NCI-H128 (cell line): ENCODE measurements at regions not wholly inside any gene's neighbourhood (a gene's known extent, or its start where the extent isn't known, plus 50 kb on each side); places are given as distances from the start of the nearest gene placed in this dataset.

ENCODE experiments used
- DNase-seq: peaks from one replicate; lab custom pipeline; 2025; ENCODE audit not compliant: unreplicated experiment; lab: John Stamatoyannopoulos, UW

DNA sequence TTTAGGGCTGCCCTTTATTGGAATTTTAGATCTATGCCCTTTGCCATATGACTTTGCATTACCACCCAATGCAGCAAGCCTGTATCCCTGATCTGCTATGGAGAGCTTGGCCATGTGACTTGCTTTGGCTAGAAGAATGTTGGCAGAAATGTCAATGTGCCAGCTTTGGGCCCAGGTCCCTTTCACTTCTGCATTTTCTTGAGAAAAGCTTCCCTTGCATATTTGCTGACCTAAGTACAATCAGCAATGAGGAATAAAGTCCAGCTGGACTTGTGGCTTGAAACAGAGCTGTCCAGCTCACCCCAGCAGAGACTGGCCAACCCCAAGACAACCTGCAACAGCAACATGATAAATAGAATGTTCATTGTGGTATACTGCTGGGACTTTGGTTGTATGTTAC is 135.9 kb downstream of the PAH start:
- no peak for DNase-seq

DNA sequence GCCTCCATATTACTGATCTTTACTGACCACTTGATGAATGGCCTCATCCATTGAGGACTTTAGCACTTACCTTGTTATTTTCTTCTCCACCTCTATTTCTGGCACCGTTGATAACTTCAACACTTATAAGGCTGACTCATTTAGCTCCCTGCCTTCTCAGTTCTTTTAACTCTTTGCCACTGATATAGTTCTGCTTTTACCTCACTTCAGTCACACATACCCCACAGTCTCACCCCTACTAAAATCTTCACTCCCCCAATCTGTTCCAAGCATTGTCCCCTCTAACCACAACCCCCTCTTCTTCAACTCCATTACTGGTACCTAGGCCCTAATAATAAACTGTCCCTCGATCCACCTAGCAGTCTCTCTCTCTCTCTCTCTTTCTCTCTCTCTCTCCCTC is 141.0 kb downstream of the PAH start:
- no peak for DNase-seq

DNA sequence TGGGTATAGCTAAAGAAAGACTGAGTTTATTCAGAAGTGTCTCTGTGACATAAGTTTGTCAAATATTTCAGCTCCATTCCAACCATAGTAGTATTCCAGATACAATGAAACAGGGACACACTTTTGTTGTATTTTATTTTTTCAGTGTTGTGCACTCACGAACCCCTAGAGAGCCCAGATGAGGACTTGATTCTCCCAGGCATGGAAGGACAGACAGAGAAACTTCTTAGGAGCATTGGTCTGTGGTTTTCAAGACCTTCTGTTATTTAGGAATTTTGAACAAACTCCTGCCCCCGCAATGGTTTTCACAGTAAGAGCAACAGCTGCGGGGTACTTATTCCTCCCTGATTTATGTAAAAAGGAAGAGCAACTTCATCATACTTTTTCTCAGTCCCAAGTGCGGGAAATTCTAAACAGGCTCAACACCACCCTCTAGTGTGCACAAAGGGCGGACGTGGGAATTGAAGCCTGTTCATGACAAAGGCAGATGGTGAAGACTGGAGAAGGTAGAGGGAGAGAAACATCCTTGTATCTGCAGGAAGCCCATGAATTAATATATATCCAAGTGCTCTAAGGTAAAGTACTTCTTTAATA is 147.6 kb downstream of the PAH start:
- peak; percentile 2 for DNase-seq

DNA sequence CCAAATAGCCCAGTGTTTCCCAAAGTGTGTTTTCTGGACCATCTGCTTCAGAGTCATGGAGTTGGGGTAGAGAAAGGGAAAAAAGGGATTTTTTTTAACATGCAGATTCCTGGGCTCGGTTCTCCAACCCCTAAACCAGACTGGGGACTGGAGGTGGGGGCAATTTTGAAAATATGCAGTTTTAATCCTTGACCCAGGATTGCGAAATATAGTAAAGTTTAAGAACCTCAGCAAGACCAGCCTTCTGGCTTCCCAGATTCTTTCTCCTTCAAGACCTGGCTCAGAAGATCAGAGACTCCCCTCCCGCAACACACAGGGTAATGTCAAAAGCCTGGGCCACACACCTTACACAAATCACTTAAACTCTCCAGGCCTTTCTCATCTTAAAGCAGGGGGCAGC is 150.1 kb downstream of the PAH start:
- DNase-seq = no peak

DNA sequence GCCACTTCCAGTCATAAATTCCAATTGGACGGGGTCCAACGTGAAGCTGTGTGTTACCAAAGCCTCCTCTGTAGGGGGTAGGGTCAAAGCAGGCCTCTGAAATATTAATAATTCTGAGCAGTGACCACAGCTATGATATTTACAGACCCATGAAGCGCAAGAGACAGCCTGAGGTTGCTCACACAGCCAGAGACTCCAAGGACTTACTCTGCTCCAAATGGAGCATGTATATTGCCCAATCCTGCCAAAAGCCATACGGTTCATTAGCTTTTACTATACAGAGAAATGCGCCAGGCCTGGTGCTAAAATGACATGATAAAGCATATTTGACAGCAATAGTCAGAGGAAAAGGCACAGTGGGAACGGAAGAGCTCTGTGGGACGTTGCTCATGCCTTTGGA is 151.3 kb downstream of the PAH start:
- no peak for DNase-seq

DNA sequence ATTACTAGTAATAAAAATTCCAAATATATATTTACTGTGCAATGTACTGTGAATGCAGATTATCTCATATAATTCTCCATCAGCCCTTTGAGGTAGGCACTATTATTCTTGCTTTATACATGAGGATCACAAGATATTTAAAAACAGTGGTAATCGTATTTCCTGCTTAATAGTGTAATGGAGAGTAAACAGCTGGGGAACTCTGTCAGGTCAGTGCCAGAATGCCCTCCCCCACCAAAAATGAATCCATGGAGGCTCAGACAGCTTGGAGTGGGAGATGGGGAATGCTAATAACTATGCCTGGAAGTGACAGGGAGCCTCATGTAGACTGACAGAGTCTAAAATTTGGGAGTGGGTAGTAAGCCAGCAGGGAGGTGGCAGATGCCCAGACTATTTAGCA is 153.6 kb downstream of the PAH start:
- DNase-seq = no peak

DNA sequence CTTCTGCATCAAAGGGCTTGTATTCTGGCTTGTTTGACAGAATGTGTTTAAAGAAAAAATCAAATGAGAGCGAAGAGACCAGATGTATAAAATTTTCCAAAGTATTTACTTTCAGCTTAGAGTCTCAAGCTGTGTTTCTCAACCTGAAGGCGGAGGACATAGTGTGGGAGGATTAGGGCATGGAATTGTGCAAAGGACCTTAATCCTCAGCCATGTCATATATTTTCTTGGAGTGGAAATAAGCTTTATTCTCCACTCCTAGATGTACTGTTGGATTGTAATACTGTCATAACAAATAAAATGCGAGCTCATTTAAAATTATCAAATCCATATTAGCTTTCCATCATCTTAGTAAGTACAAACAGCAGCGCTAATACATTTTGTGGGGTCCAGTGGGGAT is 154.0 kb downstream of the PAH start:
- DNase-seq = no peak

DNA sequence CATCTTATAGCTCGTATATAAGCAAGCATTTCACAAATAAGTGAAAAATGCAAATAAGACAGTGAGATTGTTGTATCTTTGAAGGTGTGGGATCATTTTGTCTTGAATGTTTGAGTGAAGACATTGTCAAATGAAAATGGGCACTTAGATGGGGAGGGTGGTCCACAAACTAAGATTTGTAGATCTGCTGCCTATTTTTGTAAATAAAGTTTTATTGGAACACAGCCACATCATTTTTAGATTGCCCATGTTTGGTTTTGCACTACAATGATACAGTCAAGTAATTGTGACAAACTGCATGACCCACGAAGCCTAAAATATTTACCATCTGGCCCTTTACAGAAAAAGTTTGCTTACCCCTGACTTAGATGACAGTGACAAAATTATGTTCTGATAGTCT is 156.7 kb downstream of the PAH start:
- no peak for DNase-seq

DNA sequence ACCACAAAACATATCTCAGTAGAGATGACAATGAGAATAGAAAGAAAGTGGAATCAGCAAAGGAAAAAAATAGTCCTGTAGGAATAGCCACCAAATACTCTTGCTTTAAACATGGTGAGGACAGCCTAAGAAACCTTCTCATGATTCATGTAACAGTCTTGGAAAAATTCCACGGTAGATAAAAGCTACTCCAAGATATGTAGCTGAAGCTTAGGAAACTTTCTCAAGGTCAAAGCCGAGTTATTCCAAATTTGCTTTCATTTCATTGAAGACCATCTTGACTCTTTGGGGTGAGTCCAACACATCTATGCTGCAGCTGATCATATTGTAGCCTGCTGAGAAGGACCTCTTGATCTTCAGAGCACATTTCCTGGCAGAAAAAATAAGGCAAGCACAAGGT is 157.6 kb downstream of the PAH start:
- no peak for DNase-seq

DNA sequence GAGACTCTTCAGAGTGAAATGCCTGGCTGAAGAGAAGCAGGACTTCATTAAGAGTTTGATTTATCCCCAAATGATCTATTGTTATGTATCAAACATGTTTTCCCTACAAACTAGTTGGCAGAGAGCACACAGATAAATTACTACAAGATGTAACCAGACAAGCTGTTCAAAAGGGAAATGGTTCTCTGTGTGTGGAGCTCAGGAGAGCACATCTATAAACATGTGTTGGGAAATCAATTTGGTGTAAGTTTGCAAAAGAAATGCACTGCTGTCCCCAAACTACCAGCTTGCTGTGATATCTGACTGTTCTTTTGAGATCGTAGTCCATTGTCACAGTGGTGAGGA is 159.2 kb downstream of the PAH start:
- DNase-seq = no peak

DNA sequence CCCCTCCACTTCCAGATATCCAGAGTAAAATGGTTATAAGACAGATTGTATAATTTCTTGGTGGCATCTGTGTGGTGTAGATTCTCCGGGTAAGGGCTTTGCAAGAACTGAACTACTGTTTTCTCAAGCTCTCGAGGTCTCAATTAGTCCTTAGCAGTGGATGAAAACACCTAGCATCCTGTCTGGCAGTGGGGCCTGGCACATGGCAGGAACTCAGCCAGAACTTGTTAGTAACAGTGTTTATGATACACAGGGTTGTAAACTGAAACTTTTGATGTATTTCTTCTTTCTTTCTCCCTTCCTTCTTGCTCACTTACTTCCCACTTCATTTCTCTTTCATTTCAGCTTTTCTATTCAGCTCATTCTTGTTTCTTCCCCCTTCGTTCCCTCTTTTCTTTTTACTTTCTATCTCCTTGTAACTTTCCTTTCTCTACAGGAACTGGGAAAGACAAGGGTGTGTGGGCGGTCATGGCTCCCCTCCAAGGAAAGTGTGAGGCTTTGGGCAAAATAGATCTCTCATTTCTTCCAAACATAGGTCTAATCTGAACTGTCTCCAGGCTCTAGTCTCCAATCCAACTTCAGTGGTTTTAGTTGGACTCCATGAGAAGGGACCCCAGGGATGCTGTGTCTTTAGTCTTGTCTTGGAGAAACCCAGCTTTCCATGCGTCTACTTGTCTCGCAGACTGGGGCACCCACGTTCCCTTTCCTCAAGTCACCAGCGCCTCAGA is 159.7 kb downstream of the PAH start:
- DNase-seq = no peak

DNA sequence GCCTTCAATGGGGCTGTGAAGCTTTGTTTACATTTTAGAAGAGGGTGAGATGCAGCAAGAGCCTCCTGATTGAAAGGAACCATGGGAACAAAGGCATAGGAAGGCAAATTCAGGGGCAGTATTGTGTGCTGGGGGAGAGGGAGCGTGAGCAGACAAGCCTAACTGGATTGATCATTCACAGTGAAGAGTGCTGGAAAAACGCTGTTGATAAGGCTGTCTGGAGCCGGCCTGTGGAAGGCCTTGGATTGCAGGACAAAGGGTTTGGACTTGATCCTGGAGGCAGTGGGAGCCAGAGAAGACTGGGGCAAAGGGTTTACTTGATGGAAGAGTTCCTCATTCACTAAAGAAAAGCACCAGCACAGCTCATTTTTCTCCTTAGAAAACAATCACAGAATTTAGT is 160.5 kb downstream of the PAH start:
- DNase-seq = no peak

DNA sequence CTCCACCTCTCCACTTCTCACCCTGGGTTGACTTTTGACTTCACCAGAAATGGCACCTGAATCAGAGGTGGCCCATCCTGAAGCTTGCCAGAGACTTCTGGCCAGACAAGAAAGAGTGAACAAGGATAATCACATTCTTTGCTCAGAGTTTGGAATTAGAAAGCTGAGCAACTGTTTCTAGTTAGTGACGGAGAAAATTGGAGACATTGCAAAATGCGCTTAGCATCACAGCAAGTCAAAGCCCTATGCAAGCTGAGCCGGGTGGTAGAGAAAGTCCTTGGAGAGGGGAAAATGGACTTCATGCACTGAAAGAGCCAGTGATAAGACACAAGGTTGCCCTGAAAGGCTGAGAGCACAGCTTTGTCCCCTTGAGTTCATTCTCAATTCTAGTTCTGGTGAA is 161.8 kb downstream of the PAH start:
- no peak for DNase-seq

DNA sequence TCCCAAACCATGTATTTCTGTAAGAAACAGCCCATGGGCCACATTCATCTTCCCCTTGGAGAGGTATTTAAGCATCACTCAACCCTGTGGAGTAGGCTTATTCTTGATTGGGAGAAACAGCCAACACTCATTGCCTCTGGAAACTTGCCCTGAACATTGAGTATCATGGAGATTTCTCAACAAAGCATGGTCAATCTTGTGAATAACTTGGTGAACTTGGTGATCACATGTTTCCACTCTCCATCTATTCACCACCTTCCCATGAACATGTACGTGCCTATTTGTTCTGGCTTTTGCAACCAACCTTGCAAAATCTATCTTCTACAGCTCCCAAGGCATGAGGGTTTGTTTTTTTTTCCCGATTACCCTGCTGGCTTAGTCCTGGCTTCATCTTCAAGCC is 163.2 kb downstream of the PAH start:
- no peak for DNase-seq

DNA sequence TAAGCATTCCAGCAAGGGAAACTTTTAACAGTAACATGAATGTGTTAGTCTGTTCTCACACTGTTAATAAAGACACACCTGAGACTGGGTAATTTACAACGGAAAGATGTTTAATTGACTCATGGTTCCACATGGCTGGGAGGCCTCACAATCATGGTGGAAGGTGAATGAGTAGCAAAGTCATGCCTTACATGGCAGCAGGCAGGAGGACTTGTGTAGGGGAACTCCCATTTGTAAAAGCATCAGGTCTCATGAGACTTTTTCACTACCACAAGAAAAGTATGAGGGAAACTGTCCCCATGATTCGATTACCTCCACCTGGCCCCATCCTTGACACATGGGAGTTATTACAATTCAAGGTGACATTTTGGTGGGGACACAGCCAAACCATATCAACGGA is 168.3 kb downstream of the PAH start:
- no peak for DNase-seq

DNA sequence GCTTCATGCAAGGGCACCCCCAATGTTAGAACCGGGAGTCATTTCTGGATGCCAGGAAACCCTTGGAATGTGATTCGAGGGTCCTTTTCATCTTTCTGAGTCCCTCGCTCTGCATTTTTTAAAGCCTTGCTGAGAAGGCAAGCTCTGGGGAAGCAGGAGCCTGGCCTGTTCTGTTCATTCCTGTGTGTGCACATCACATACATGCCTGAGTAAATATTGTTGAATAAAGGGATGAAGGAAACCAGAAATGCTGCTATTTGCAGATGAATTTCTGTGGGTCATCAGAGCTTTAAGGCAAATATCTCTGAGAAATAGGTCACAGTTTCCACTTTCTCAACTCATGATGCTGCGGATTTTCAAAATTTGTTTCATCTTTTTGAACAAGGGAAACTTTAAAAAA is 170.1 kb downstream of the PAH start:
- DNase-seq = no peak

DNA sequence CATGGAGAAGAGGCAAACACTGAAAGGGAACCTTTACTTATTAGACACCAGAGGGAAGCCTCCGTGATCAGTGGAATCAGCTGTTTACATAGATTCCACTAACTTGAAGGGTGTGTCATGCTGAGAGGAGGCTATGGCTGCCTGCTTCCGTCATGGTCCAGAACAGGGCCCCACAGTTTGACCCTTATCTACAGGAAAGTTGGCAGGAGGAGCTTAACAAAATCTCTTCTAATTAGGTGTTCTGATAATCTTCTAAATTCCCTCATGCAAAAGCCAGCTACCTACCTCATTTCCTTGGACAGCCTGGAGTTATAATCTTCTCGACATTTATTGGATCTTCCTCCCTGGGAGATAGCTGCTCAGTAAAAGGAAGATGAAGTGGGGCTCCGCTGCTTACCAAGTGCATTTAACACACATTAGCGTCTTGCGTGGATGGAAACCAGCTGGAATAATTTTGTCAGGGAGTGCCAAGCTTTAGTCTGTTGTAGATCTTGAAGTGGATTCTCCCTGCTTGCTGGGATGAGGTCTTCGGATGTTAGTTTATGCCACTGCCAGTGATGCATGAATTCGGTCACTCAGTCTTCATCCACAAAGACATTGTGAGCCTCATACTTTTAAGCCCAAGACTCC is 171.0 kb downstream of the PAH start:
- no peak for DNase-seq

DNA sequence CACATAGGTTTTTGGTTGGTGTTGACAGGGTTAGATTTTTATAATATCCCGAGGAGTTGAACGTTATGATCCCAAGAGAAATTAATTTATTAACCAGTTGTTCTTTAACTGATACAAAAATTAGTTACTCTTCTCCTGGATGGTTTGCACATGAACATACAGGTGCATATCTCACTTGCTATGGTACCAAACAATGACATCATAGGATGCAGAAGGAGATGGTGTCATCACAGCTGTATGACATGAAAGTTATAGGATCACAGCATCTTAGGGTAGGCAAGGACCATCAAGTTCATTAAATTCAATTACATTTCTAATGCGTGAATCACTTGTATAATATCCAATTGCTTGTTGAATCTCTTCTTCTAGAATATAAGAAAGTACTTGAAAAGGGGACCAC is 175.8 kb downstream of the PAH start:
- no peak for DNase-seq

DNA sequence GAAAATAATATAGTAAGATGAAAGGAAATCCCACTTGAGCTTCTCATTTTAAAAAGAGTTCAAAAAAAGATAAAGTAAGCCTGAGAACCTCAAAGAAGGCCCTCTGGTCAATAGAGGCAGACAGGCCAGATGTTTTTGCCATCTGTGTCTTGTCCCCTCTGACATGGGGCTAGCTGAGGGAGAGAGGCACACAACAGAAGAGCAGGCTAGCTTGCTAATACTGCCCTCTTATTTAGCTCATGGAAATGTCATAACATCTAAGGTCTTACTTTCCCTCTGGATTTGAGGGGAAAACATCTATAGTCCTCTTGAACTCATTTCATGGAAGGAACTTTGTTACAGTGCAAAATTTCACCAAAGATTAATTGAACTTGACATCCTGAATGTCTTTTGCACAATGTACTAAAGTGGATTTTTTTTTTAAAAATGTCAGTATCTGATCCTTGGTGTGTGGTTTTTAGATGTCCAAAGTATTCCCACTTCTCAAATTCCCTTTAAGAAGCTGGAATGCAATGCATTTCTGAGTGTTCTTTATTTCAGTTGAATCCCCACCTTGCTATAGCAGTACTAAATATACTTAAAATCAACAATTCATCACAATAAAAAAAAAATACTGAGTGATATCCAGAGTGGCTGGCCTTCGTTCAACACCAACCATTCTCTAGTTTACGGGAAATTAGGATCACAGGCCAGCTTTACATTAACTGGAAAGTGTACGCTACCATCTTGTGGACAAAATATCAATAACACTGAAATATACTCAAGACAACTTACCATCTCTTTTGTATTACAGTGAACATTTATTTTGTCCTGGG is 176.7 kb downstream of the PAH start:
- DNase-seq = peak; percentile 4

DNA sequence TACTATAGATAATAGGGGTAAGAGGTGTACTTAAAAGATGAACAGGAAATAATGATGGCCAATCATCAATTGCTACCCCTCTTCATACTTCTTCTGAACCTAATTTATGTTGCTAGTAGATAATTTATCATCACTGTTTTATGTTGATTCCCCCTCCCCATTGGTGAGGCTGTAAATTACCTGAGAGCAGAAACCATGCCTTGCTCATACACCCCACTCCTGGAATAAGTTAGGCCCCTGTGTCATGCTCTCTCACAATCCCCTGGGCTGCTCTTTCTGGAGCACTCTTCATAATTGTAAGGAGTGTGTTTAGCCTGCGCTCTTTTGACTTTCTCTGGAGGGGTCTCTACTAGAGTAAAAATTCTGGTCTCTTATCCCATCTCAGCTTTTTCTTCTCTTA is 180.7 kb downstream of the PAH start:
- DNase-seq = no peak

DNA sequence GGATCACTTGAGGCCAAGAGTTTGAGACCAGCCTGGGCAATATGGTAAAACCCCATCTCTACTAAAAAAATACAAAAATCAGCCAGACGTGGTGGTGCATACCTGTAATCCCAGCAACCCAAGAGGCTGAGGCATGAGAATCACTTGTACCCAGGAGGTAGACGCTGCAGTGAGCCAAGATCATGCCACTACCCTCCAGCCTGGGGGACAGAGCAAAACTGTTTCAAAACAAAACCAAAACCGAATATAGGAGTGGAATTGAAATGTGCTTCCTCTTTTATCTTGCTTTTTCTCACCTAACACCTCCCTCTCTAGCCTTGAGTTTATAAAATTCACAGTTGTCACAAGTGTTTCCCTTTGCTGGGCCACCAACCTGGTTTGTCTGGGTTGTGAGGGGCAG is 181.9 kb downstream of the PAH start:
- DNase-seq = no peak

DNA sequence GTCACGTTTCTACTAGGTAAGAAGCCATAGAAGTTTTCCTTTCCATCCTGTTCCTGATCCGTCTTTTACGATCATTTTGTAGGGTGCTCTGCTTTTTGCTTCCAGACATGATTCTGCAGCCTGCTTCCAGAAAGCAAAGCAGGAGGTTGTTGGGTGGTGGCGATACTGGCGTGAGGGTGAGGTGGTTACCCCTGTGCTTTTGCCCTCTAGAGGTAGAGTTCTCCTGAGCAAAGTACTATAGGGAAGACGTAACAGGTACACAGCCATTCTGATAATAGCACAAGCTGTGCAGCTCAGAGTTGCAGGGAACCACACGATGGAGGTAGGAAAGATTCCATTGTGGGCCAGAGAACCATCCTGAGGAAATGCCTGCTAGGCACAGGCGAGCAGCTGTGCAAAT is 186.0 kb downstream of the PAH start:
- DNase-seq = no peak
